Endodermal cell (in vitro differentiated cells): ENCODE measurements at regions not wholly inside any gene's neighbourhood (a gene's known extent, or its start where the extent isn't known, plus 50 kb on each side); places are given as distances from the start of the nearest gene placed in this dataset.

Source experiments
- DNase-seq: peaks from one replicate; pipeline ENCODE4 v3.0.0-alpha.2; 2017
- H3K27ac ChIP-seq: 2 replicates; pipeline ENCODE4 v1.5.1; 2013; ENCODE audit warnings: mild to moderate bottlenecking, low read depth, low read length, moderate library complexity
- H3K27me3 ChIP-seq: 2 replicates; pipeline ENCODE4 v1.6.1; 2013; ENCODE audit warnings: mild to moderate bottlenecking, low read length, moderate library complexity; ENCODE audit not compliant: insufficient read depth, control insufficient read depth, poor library complexity, severe bottlenecking
- H3K36me3 ChIP-seq: 2 replicates; pipeline ENCODE4 v1.7.0; 2013; ENCODE audit warnings: mild to moderate bottlenecking, low read length, moderate library complexity; ENCODE audit not compliant: control insufficient read depth, insufficient read depth
- H3K4me1 ChIP-seq: one replicate; pipeline ENCODE4 v1.7.0; 2013; ENCODE audit warnings: low read length; ENCODE audit not compliant: control insufficient read depth, insufficient read depth
- H3K4me3 ChIP-seq: 2 replicates; pipeline ENCODE4 v1.5.1; 2013; ENCODE audit warnings: mild to moderate bottlenecking, low read length, moderate library complexity
- H3K9ac ChIP-seq: 2 replicates; pipeline ENCODE4 v1.6.1; 2013; ENCODE audit warnings: mild to moderate bottlenecking, low read length, moderate library complexity; ENCODE audit not compliant: poor library complexity, severe bottlenecking; ENCODE audit errors: extremely low read depth
- H3K9me3 ChIP-seq: 2 replicates; pipeline ENCODE4 v1.6.1; 2013; ENCODE audit warnings: mild to moderate bottlenecking, low read length, moderate library complexity; ENCODE audit not compliant: control insufficient read depth
- H3K27ac Mint-ChIP-seq: 2 replicates; pipeline ENCODE4 v1.8.0; 2020; ENCODE audit warnings: mixed read lengths
- H3K27me3 Mint-ChIP-seq: 2 replicates; pipeline ENCODE4 v1.8.0; 2021; ENCODE audit warnings: mild to moderate bottlenecking, mixed read lengths; ENCODE audit not compliant: insufficient read depth
- H3K36me3 Mint-ChIP-seq: 2 replicates; pipeline ENCODE4 v1.8.0; 2020; ENCODE audit warnings: low read depth, mixed read lengths
- H3K4me1 Mint-ChIP-seq: 2 replicates; pipeline ENCODE4 v1.8.0; 2020; ENCODE audit warnings: mixed read lengths
- H3K4me3 Mint-ChIP-seq: 2 replicates; pipeline ENCODE4 v1.8.0; 2020; ENCODE audit warnings: mild to moderate bottlenecking, moderate library complexity, mixed read lengths
- H3K9me3 Mint-ChIP-seq: 2 replicates; pipeline ENCODE4 v1.8.0; 2020; ENCODE audit warnings: mild to moderate bottlenecking, mixed read lengths
- WGBS, 2 experiments: methylation state at CpG; one replicate each; pipeline versions ENCODE4 v1.1.5 to v1.1.7; 2013; ENCODE audit warnings: missing lambda C conversion rate in 2 of 2, mixed read lengths in 1 of 2; ENCODE audit not compliant: insufficient coverage in 1 of 2, insufficient read length in 1 of 2; 5-methylcytosine and 5-hydroxymethylcytosine counted together
- TF ChIP-seq, protein P1 (sequence below): fragments of 200-600 bp; sonication (generic); conservative IDR thresholded peaks from 2 replicates; pipeline ENCODE4 v1.5.0; 2021; ENCODE audit warnings: antibody characterized with exemption, mild to moderate bottlenecking

DNA sequence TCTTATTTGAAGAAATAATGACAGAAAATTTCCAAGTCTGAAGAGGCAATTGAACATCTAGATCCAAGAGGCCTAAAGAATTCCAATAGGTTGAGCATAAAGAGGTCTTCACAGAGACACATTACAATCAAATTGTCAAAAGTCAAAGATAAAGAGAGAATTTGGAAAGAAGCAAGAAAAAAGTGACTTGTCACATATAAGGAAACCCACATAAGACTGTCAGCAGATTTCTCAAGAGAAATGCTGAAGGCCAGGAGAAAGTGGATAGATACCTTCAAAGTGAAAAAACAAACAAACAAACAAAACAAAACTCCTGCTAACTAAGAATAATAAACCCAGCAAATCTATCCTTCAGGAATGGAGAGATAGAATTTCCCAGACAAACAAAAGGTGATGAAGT, 118.1 kb upstream of the LGR5 start:
- Histone ChIP-seq H3K4me3 (no peak overlapping the region), H3K9ac (no peak overlapping the region), H3K27me3 (no peaks in the 10 kb centered on the region), H3K4me1 (no peaks in the 10 kb centered on the region), H3K9me3 (peaks cover 28% of the 10 kb centered on the region), H3K36me3 (no peaks in the 10 kb centered on the region), H3K27ac (no peak overlapping the region)
- no peak overlapping the region for H3K4me3 Mint-ChIP-seq
- no peaks in the 10 kb centered on the region for H3K4me1 Mint-ChIP-seq
- H3K27ac Mint-ChIP-seq: no peak overlapping the region
- H3K36me3 Mint-ChIP-seq: no peaks in the 10 kb centered on the region
- DNase-seq: no peak
- TF ChIP-seq, protein P1, sequence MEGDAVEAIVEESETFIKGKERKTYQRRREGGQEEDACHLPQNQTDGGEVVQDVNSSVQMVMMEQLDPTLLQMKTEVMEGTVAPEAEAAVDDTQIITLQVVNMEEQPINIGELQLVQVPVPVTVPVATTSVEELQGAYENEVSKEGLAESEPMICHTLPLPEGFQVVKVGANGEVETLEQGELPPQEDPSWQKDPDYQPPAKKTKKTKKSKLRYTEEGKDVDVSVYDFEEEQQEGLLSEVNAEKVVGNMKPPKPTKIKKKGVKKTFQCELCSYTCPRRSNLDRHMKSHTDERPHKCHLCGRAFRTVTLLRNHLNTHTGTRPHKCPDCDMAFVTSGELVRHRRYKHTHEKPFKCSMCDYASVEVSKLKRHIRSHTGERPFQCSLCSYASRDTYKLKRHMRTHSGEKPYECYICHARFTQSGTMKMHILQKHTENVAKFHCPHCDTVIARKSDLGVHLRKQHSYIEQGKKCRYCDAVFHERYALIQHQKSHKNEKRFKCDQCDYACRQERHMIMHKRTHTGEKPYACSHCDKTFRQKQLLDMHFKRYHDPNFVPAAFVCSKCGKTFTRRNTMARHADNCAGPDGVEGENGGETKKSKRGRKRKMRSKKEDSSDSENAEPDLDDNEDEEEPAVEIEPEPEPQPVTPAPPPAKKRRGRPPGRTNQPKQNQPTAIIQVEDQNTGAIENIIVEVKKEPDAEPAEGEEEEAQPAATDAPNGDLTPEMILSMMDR: no peak
- peaks cover 34% of the 10 kb centered on the region for H3K9me3 Mint-ChIP-seq
- no peaks in the 10 kb centered on the region for H3K27me3 Mint-ChIP-seq

DNA sequence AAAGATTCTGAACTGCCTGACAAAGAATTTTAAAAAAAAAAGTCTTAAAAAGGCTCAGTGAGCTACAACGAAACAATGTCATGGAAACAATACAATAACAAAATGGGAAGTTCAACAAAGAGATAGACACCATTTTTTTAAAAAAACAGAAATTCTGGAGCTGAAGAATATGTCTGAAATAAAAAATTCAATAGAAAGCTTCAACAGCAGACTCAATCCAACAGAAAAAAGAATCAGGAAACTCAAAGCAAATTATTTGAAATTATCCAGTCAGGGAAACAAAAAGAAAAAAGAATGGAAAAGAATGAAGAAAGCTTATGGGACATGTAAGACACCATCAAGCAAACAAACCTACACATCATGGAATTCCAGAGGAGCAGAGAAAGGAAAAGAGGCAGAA, 118.5 kb upstream of the LGR5 start:
- H3K9me3 Mint-ChIP-seq: peaks cover 34% of the 10 kb centered on the region
- no peaks in the 10 kb centered on the region for H3K4me1 Mint-ChIP-seq

DNA sequence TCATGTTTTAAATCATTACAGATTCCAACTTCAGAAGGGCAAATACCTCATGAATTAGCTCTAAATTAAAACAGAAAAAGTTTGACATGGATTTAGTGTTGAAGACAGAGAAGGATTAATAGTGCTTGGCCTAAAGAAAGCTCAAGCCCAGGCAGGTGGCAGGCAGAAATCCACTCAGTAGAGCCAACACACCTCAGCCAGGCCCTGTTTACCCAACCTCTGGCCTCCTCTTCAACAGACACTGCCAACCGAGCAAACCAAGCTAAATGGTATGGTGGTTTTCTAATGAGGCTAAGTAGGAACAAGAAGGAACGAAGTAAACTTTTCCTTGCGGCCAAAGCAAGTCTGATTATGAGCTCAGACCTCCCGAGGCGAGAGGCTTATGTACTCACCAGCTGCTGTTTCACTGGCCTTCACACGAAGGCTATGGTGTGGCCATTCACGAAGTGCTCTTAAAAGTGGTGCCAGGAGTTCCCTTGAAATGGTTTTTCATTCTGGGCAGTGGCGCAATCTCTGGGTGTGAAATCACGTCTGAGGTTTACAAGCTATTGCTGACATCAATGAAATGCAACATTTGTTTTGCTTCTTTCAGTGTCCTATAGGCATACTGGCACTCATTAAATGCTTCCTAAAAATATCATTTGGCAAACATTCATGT, 124.1 kb upstream of the LGR5 start:
- 89 to 92% methylated on average over 8 to 9 of the region's 9 CpGs for WGBS, 2 experiments
- no peaks in the 10 kb centered on the region for H3K4me1 Mint-ChIP-seq
- peaks cover 13% of the 10 kb centered on the region for H3K9me3 Mint-ChIP-seq
- no peaks in the 10 kb centered on the region for H3K27me3 ChIP-seq
- no peaks in the 10 kb centered on the region for H3K27me3 Mint-ChIP-seq
- no peak overlapping the region for H3K4me3 ChIP-seq
- TF ChIP-seq, protein P1: no peak
- no peak overlapping the region for H3K27ac ChIP-seq
- DNase-seq: no peak
- no peaks in the 10 kb centered on the region for H3K36me3 ChIP-seq
- no peaks in the 10 kb centered on the region for H3K36me3 Mint-ChIP-seq
- peaks cover 4% of the 10 kb centered on the region for H3K9me3 ChIP-seq
- H3K4me1 ChIP-seq: no peaks in the 10 kb centered on the region
- no peak overlapping the region for H3K4me3 Mint-ChIP-seq
- H3K9ac ChIP-seq: no peak overlapping the region
- H3K27ac Mint-ChIP-seq: no peak overlapping the region

More for the DNA sequence above, 118.5 kb upstream of the LGR5 start:
- Histone ChIP-seq H3K27me3 (no peaks in the 10 kb centered on the region), H3K9me3 (peaks cover 28% of the 10 kb centered on the region), H3K27ac (no peak overlapping the region), H3K36me3 (no peaks in the 10 kb centered on the region), H3K9ac (no peak overlapping the region), H3K4me3 (no peak overlapping the region), H3K4me1 (no peaks in the 10 kb centered on the region)
- Mint-ChIP-seq H3K27ac (no peak overlapping the region), H3K36me3 (no peaks in the 10 kb centered on the region), H3K4me3 (no peak overlapping the region), H3K27me3 (no peaks in the 10 kb centered on the region)
- WGBS, 2 experiments: 87 to 100% methylated on average over 1 of the region's 1 CpG
- no peak for DNase-seq
- TF ChIP-seq, protein P1: no peak
